H1 (cell line): ENCODE measurements at regions not wholly inside any gene's neighbourhood (a gene's known extent, or its start where the extent isn't known, plus 50 kb on each side); places are given as distances from the start of the nearest gene placed in this dataset.

Experiments used
- CTCF ChIA-PET: fragments of 300-600 bp; sonication (Branson Sonifier 250); formaldehyde crosslinking; loops from one replicate; lab custom pipeline; 2021; ENCODE audit not compliant: partially characterized antibody; lab: Charles Lee
- POLR2A ChIA-PET: fragments of 300-600 bp; sonication (Branson Sonifier 250); formaldehyde crosslinking; loops from one replicate; lab custom pipeline; 2021; ENCODE audit warnings: inconsistent platforms; ENCODE audit not compliant: partially characterized antibody; lab: Charles Lee
- DNase-seq, 2 experiments: peaks; one replicate each; pipeline versions ENCODE4 v3.0.0 to v3.0.0-alpha.2; 2010 to 2022; ENCODE audit warnings: low spot score in 2 of 2, low read depth in 1 of 2, mixed read lengths in 1 of 2
- FAIRE-seq: peaks from 2 replicates; lab custom pipeline; 2011; peaks lifted over from hg19 to GRCh38; lab: Jason Lieb, UNC
- H2AFZ ChIP-seq: 2 replicates; pipeline ENCODE4 v1.8.1; 2012; ENCODE audit warnings: low read length, inconsistent platforms
- H2AK5ac ChIP-seq: 2 replicates; pipeline ENCODE4 v1.6.1; 2013; ENCODE audit warnings: low read depth, low read length
- H2BK120ac ChIP-seq: replicated peaks from 2 replicates; pipeline ENCODE3; 2013; ENCODE audit warnings: low read depth, low read length, inconsistent platforms
- H2BK12ac ChIP-seq: 2 replicates; pipeline ENCODE4 v1.6.1; 2013; ENCODE audit warnings: low read depth, low read length
- H2BK15ac ChIP-seq: 2 replicates; pipeline ENCODE4 v1.6.1; 2013; ENCODE audit warnings: low read length
- H2BK20ac ChIP-seq: 2 replicates; pipeline ENCODE4 v1.6.1; 2013; ENCODE audit warnings: low read length
- H2BK5ac ChIP-seq: 2 replicates; pipeline ENCODE4 v1.6.1; 2013; ENCODE audit warnings: low read depth, low read length
- H3K14ac ChIP-seq: 2 replicates; pipeline ENCODE4 v1.6.1; 2013; ENCODE audit warnings: inconsistent platforms; ENCODE audit not compliant: insufficient read length
- H3K18ac ChIP-seq: 2 replicates; pipeline ENCODE4 v1.6.1; 2013; ENCODE audit warnings: low read length; ENCODE audit errors: extremely low read depth
- H3K23ac ChIP-seq: 2 replicates; pipeline ENCODE4 v1.6.1; 2013; ENCODE audit warnings: inconsistent platforms; ENCODE audit not compliant: insufficient read length
- H3K23me2 ChIP-seq: 2 replicates; pipeline ENCODE4 v1.6.1; 2013; ENCODE audit warnings: low read depth, low read length
- H3K27ac ChIP-seq: 2 replicates; pipeline ENCODE4 v1.6.1; 2011; ENCODE audit warnings: low read depth, low read length, inconsistent platforms
- H3K27me3 ChIP-seq, 4 experiments: replicated peaks in 1 of 4; 1 replicate in 1 of 4; 2 replicates in 3 of 4; pipeline versions ENCODE4 v1.6.1 to v1.8.1; 2011 to 2013; ENCODE audit warnings: low read length in 3 of 4, mild to moderate bottlenecking in 3 of 4, inconsistent platforms in 2 of 4, mixed read lengths in 2 of 4, moderate library complexity in 1 of 4; ENCODE audit not compliant: control insufficient read depth in 3 of 4, insufficient read depth in 3 of 4; ENCODE audit errors: extremely low read depth in 1 of 4
- H3K36me3 ChIP-seq, 4 experiments: 2 replicates each; pipeline versions ENCODE4 v1.6.1 to v1.8.1; 2011 to 2013; ENCODE audit warnings: mild to moderate bottlenecking in 4 of 4, low read length in 3 of 4, moderate library complexity in 2 of 4, control low read depth in 1 of 4, inconsistent platforms in 1 of 4; ENCODE audit not compliant: insufficient read depth in 4 of 4, control insufficient read depth in 2 of 4
- H3K4ac ChIP-seq: replicated peaks from 2 replicates; pipeline ENCODE3; 2013; ENCODE audit warnings: low read length, low read depth, mixed read lengths, inconsistent platforms; ENCODE audit not compliant: insufficient read length
- H3K4me1 ChIP-seq, 4 experiments: replicated peaks in 1 of 4; 1 replicate in 1 of 4; 2 replicates in 3 of 4; pipeline versions ENCODE4 v1.6.1 to v1.8.1; 2011 to 2013; ENCODE audit warnings: low read length in 3 of 4, inconsistent platforms in 2 of 4, mixed read lengths in 1 of 4; ENCODE audit not compliant: insufficient read depth in 4 of 4, control insufficient read depth in 3 of 4
- H3K4me2 ChIP-seq, 2 experiments: 2 replicates each; pipeline versions ENCODE4 v1.6.1 to v1.8.1; 2011 to 2013; ENCODE audit warnings: low read depth in 2 of 2, low read length in 2 of 2, control low read depth in 1 of 2, inconsistent platforms in 1 of 2, mild to moderate bottlenecking in 1 of 2; ENCODE audit not compliant: insufficient read depth in 1 of 2
- H3K4me3 ChIP-seq, 4 experiments: fragments of 200-600, 300-600 bp in 1 of 4; sonication (generic), shearing (Covaris generic), sonication (Bioruptor Twin) in 1 of 4; 2 replicates each; pipeline versions ENCODE4 v1.5.1 to v1.8.1; 2011 to 2016; ENCODE audit warnings: low read length in 4 of 4, low read depth in 3 of 4, control low read depth in 2 of 4, inconsistent platforms in 2 of 4, mild to moderate bottlenecking in 2 of 4, mixed read lengths in 1 of 4, moderate library complexity in 1 of 4; ENCODE audit not compliant: insufficient read depth in 2 of 4; ENCODE audit errors: extremely low read depth in 1 of 4
- H3K56ac ChIP-seq: replicated peaks from 2 replicates; pipeline ENCODE3; 2013; ENCODE audit warnings: low read depth, mild to moderate bottlenecking, mixed read lengths, low read length, inconsistent platforms; ENCODE audit not compliant: insufficient read length
- H3K79me1 ChIP-seq: 2 replicates; pipeline ENCODE4 v1.6.1; 2013; ENCODE audit warnings: low read depth, low read length, control low read depth
- H3K79me2 ChIP-seq, 2 experiments: 2 replicates each; pipeline versions ENCODE4 v1.6.1 to v1.8.1; 2012 to 2013; ENCODE audit warnings: low read length in 2 of 2, mild to moderate bottlenecking in 2 of 2, inconsistent platforms in 1 of 2; ENCODE audit not compliant: insufficient read depth in 2 of 2, control insufficient read depth in 1 of 2
- H3K9ac ChIP-seq, 4 experiments: replicated peaks in 1 of 4; 1 replicate in 1 of 4; 2 replicates in 3 of 4; pipeline versions ENCODE4 v1.6.1 to v1.8.1; 2011 to 2013; ENCODE audit warnings: low read depth in 3 of 4, low read length in 3 of 4, control low read depth in 2 of 4, mild to moderate bottlenecking in 2 of 4, moderate library complexity in 2 of 4, inconsistent platforms in 1 of 4; ENCODE audit errors: extremely low read depth in 1 of 4
- H3K9me3 ChIP-seq, 2 experiments: 2 replicates each; pipeline versions ENCODE4 v1.6.1 to v1.8.1; 2012 to 2013; ENCODE audit warnings: mild to moderate bottlenecking in 2 of 2, moderate library complexity in 2 of 2, control low read depth in 1 of 2, inconsistent platforms in 1 of 2, low read depth in 1 of 2, low read length in 1 of 2, mixed read lengths in 1 of 2; ENCODE audit not compliant: insufficient read depth in 2 of 2
- H4K20me1 ChIP-seq, 2 experiments: replicated peaks in 1 of 2; 2 replicates each; pipeline versions ENCODE3 to v1.8.1; 2011 to 2013; ENCODE audit warnings: inconsistent platforms in 2 of 2, low read length in 2 of 2, mild to moderate bottlenecking in 1 of 2; ENCODE audit not compliant: insufficient read depth in 2 of 2, control insufficient read depth in 1 of 2
- H4K5ac ChIP-seq: 2 replicates; pipeline ENCODE4 v1.6.1; 2013; ENCODE audit warnings: low read length, low read depth, mixed read lengths, inconsistent platforms; ENCODE audit not compliant: insufficient read length
- H4K8ac ChIP-seq: 2 replicates; pipeline ENCODE4 v1.8.0; 2013; ENCODE audit warnings: mild to moderate bottlenecking, moderate library complexity, low read length, inconsistent platforms; ENCODE audit not compliant: insufficient read depth; ENCODE audit errors: extremely low read depth
- H4K91ac ChIP-seq: replicated peaks from 2 replicates; pipeline ENCODE3; 2013; ENCODE audit warnings: low read length, mixed read lengths, inconsistent platforms; ENCODE audit not compliant: insufficient read length
- EP300 ChIP-seq, 2 experiments: IDR thresholded peaks; 1 replicate in 1 of 2; 2 replicates in 1 of 2; pipeline ENCODE4 v1.6.1; 2011 to 2012; ENCODE audit warnings: low read depth in 2 of 2, low read length in 2 of 2, mild to moderate bottlenecking in 2 of 2, borderline replicate concordance in 1 of 2, inconsistent platforms in 1 of 2, moderate library complexity in 1 of 2
- FOSL1 ChIP-seq: IDR thresholded peaks from 2 replicates; pipeline ENCODE4 v1.6.1; 2011; ENCODE audit warnings: mild to moderate bottlenecking, low read depth, low read length, moderate library complexity; ENCODE audit not compliant: insufficient read depth
- JUN ChIP-seq: IDR thresholded peaks from 2 replicates; pipeline ENCODE4 v1.6.1; 2011; ENCODE audit warnings: low read depth, mild to moderate bottlenecking, improper control_type of control experiment, low read length
- RAD21 ChIP-seq, 2 experiments: IDR thresholded peaks in 1 of 2; conservative IDR thresholded peaks in 1 of 2; 2 replicates each; pipeline ENCODE4 v1.6.1; 2011; ENCODE audit warnings: low read depth in 2 of 2, low read length in 2 of 2, improper control_type of control experiment in 1 of 2, inconsistent platforms in 1 of 2, mild to moderate bottlenecking in 1 of 2, moderate library complexity in 1 of 2
- SAP30 ChIP-seq: fragments of 300-600 bp; sonication (generic); IDR thresholded peaks from 2 replicates; pipeline ENCODE4 v1.7.1; 2012; ENCODE audit warnings: low read length, moderate library complexity, mild to moderate bottlenecking, inconsistent platforms; ENCODE audit not compliant: insufficient read depth, insufficient replicate concordance
- SP4 ChIP-seq: IDR thresholded peaks from 2 replicates; pipeline ENCODE4 v1.6.1; 2012; ENCODE audit warnings: low read length, inconsistent platforms
- WGBS, 2 experiments: shearing (Covaris generic) in 1 of 2; methylation state at CpG; one replicate each; pipeline versions ENCODE4 v1.1.6 to v1.1.7; 2013 to 2015; ENCODE audit warnings: low lambda C conversion rate in 2 of 2, mixed read lengths in 2 of 2, inconsistent platforms in 1 of 2, low coverage in 1 of 2, missing lambda C conversion rate in 1 of 2; ENCODE audit not compliant: insufficient replicate concordance in 2 of 2, insufficient coverage in 1 of 2, insufficient read length in 1 of 2; ENCODE audit errors: extremely low coverage in 1 of 2, missing lambda C conversion rate in 1 of 2; 5-methylcytosine and 5-hydroxymethylcytosine counted together
- TF ChIP-seq, protein P1 (sequence below): IDR thresholded peaks from 2 replicates; pipeline ENCODE4 v1.6.1; 2011; ENCODE audit warnings: low read depth, mild to moderate bottlenecking, low read length; ENCODE audit not compliant: insufficient read depth

DNA sequence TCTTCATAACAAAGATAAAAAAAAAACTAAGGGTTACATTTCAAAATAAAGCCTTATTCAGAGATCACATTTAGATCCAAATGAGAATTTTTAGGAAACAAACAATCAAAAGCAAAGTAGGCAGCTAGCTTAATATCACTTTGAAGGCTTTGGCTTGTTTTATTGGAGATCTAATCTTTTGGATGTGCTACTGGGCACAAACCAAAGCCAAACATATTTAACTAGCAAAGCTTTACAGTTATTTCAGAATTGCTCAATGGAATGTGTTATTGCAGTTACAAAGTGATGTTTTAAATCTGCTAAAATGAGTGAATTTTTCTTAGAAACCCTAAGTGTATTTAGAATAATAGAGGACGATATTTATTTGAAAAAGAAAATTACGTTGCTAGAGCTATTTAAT lies 114.7 kb upstream of the KLHL1 start:
- Histone ChIP-seq H2BK120ac (no peak overlapping the region), H3K4me1 (no peaks in the 10 kb centered on the region), H2BK15ac (no peak overlapping the region), H4K5ac (no peak overlapping the region), H3K4me3 (no peak overlapping the region), H3K36me3 (no peaks in the 10 kb centered on the region), H3K23me2 (no peaks in the 10 kb centered on the region), H3K23ac (no peak overlapping the region), H3K79me2 (no peaks in the 10 kb centered on the region), H3K18ac (no peak overlapping the region), H2BK20ac (no peak overlapping the region), H2AK5ac (no peak overlapping the region), H3K27me3 (no peaks in the 10 kb centered on the region), H2BK12ac (no peak overlapping the region), H3K4me2 (no peak overlapping the region), H4K91ac (no peak overlapping the region), H3K27ac (no peak overlapping the region), H4K8ac (no peak overlapping the region), H3K79me1 (no peaks in the 10 kb centered on the region), H3K4ac (no peak overlapping the region), H2AFZ (no peak overlapping the region), H3K56ac (no peak overlapping the region), H3K14ac (no peak overlapping the region), H3K9me3 (no peaks in the 10 kb centered on the region), H4K20me1 (no peaks in the 10 kb centered on the region), H3K9ac (no peak overlapping the region), H2BK5ac (no peak overlapping the region)
- DNase-seq, result no peak
- POLR2A ChIA-PET, result no interaction called here
- CTCF ChIA-PET, result no interaction called here
- WGBS, 2 experiments, result 93% methylated on average over 2 of the region's 2 CpGs; no CpG with 5 or more reads in 1 of the 2 experiments
- no peak for FAIRE-seq
- TF ChIP-seq SAP30, result no peak
- TF ChIP-seq FOSL1, result no peak
- no peak for TF ChIP-seq EP300 (IDR thresholded peaks at IDR 0.05; ENCODE audit: borderline replicate concordance in 1 of 2, low read depth in 2 of 2, low read length in 2 of 2)
- TF ChIP-seq JUN, result no peak
- TF ChIP-seq SP4, result no peak
- no peak for TF ChIP-seq RAD21 (IDR thresholded peaks at IDR 0.05 in 1 of 2, conservative IDR thresholded peaks at IDR 0.05 in 1 of 2; ENCODE audit: low read depth in 2 of 2, low read length in 2 of 2)
- TF ChIP-seq, protein P1, sequence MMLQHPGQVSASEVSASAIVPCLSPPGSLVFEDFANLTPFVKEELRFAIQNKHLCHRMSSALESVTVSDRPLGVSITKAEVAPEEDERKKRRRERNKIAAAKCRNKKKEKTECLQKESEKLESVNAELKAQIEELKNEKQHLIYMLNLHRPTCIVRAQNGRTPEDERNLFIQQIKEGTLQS, result no peak
